GM19395 (cell line): ENCODE measurements at regions not wholly inside any gene's neighbourhood (a gene's known extent, or its start where the extent isn't known, plus 50 kb on each side); places are given as distances from the start of the nearest gene placed in this dataset.
"Not testable (repeated sequence)": the region's sequence is repeated elsewhere in the genome, so short reads cannot be mapped to it uniquely, and the experiment has no call there.

ENCODE experiments used
- ATAC-seq: cut with Tn5 transposase; IDR thresholded peaks from one replicate; pipeline ENCODE4 v1.9.1; 2021; ENCODE audit warnings: mild to moderate bottlenecking, moderate library complexity; ENCODE audit not compliant: unreplicated experiment

DNA sequence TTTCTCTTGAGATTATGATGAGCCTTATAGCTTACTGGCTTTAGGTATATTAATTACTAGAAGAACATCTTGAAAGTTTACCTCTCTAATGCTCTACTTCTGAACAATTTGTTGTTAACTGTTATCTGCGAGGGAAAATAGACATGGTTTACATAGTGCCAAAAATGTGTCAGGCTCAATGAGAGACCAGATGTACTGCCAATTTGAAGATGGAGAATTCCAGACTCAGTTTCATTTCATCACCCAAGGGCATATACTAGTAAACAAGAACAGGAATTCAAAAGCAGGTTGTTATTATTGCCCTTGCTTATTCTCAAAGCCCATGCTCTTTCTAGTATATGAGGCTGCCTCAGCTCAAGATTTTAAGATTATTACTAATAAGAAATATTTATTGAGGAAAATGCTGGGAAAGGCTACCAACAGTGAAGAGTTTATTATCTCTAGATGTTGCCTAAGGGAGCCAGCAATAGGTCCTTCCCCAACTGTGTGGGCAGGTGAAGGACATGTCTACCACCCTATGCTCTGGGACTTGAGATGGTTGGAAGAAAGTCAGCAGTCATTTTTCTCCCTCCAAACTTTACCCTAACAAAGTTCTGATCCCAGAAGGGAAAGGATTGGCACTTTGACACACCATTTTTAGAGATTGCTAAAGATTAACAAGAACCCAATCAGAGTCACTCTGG, 792.7 kb downstream of the METTL4 start:
- ATAC-seq: no peak

DNA sequence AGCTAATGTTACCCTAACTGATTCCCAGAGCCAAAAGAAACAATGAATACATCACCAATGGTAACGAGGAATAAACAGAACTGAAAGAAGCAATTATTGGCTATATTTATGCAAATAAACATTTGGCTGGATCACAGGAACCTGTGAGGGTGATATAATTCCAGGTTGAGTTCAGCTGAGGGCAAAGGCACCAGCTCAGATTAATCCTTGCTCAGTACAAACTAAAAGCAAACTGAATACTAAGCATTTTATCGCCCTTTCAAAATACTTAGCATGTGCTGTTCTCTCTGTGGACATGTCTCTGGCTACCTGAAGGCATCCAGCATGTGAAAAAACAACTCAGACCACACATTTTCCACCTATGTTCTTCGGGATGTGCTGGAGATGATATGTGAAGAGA, 791.7 kb downstream of the METTL4 start:
- ATAC-seq: no peak

DNA sequence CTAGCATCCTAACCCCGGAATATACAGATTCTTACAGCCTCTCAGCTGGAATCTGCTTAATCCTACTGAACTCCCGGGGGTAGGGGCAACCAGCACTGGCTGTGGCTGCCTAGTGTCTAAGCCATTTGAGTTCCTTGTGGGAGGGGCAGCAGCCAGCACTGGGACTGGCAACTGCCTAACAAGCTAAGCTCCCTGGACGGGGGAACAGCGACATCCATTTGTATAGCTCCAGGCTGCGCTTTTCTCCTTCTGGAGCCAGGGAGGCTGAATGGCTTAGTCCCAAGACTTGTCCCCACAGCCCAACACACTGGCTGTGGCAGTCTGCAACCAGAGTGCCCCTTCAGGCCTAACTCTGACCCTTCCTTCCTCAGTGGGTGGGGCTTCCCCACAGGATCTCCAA, 787.2 kb downstream of the METTL4 start:
- no peak for ATAC-seq

DNA sequence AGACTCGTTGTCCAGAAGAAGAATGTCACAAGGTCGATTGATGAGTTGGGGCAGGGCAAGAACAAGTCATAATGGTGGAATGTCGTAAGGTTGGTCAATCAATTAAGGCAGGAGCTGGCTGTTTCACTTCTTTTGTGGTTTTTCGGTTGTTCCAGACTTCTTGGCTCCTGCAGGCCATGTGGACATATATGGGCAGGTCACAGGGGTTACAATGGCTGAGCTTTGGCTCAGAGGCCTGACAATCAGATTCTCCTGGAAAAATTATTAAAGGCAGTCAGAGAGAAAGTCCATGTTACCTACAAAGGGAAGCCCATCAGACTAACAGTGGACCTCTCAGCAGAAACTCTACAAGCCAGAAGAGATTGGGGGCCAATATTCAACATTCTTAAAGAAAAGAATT, 785.3 kb downstream of the METTL4 start:
- ATAC-seq: not testable (repeated sequence)

DNA sequence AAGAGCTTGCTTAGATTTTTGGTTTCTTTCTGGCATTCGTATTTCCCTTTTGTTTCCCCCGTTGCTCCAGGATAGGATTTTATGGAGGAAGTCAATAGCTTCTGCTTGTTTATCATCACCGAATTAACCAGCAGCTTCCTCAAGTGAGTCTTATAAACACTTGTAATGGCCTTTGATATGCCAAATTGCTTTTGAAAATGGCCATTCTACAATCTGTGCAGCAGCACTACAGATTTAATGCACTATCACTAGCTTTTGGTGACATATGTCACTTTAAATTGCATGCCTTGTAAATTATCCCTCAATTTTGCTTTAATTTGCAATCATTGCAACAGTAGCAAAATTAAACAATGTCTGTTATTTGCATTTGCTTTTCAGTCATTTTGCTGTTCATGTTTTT, 774.7 kb downstream of the METTL4 start:
- no peak for ATAC-seq

DNA sequence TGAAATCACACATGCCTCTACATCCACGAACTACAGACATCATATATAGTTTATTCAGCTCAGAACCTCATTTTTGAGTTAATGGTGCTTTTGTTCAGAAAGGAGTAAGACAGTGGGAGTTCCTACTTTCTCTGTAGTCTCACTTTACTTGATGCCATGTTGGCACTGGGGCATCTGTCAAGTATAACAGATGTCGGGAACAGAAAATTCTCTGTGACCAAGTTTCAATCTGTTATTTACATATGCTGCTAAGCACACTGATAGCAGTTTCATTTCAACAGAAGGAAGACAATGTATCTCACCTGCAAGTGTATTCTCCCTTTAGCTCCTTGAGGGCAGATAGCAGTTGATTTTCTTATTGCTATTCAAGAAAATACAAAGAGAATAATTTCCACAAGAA, 774.1 kb downstream of the METTL4 start:
- no peak for ATAC-seq

DNA sequence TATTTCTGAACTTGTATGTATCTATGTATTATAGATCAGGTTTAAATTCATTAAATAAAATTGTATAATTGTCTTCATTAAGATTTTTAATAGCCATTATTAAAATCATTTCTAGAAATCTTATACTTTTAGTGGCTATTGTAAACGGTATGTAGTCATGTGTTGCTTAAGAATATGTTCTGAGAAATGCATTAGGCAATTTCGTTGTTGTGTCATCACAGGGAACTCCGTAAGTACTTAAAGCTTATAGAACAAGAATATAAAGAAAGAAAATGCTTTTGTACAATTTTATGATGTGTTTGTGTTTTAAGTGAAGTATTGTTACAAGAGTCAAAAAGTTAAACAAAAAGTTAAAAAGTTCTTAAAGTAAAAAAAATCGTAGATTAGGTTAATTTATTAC, 765.8 kb downstream of the METTL4 start:
- no peak for ATAC-seq

DNA sequence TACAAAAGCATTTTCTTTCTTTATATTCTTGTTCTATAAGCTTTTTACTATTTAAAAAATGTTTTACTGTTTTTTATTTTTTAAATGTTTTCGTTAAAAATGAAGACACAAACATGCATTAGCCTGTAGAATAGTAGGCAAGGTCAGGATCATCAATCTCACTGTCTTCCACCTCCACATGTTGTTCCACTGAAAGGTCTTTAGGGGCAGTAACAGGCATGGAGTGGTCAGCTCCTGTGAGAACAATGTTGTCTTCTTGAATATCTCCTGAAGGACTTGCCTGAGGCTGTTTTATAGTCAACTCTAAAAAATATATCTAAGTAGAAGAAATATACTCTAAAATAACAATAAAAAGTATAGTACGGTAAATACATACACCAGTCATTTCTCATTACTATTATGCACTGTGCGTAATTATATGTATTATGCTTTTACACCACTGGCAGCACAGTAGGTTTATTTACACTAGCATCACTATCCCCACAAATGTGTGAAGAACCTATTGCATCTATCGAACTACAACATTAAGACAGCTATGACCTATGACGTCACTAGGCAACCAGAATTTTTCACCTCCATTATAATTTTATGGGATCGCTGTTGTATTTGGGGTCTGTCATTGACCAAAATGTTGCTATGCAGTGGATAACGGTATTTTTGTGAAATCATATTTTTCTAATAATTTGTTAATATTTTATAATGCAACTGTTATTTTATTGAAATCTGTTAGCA, 764.3 kb downstream of the METTL4 start:
- no peak for ATAC-seq

DNA sequence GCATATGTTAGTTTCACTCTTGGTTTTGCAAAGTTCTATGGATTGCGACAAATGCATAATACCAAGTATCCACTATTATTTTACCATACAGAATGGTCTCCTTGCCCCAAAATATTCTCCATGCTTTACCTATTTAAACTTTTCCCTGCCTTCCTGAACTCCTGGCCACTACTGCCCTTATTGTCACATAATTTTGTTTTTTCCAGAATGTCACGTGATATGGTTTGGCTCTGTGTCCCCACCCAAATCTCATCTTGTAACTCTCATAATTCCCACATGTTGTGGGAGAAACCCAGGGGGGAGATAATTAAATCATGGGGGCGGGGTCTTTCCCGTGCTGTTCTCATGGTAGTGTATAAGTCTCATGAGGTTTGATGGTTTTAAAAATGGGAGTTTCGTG, 760.0 kb downstream of the METTL4 start:
- ATAC-seq: no peak

DNA sequence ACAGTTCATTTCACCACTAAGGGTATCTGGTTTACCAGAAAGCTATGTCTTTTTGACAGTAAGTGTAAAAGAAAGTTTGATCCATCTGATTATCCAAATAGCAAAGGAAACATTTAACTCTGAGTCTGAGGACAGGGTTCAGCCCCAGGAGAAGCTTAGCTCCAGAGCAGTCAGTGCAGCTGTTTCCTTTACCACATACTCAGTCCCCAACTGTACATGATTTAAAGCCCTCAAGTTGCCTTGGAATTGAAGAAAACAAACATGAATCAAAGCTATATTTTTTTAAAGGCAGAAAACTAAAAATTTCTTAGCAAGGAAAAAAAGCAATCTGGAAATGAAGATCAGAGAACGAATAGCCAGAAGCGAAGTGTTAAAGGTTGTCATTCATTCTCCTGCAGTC, 746.0 kb downstream of the METTL4 start:
- ATAC-seq: no peak

DNA sequence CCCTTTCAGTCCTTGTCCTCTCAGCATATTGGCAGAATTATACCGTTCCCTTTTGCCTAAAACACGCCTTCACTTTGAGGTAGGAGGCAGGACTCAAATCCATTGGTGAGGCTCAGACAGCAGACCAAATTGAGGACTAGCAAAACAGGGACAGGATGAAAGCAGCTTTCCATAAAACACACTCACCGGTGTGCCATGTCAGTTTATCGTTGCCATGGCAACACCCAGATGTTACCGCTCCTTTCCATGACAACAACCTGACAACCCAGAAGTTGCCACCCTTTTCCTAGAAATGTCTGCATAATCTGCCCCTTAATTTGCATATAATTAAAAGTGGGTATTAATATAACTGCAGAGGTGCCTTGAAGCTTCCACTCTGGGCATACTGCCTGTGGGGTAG, 730.4 kb downstream of the METTL4 start:
- ATAC-seq: no peak

DNA sequence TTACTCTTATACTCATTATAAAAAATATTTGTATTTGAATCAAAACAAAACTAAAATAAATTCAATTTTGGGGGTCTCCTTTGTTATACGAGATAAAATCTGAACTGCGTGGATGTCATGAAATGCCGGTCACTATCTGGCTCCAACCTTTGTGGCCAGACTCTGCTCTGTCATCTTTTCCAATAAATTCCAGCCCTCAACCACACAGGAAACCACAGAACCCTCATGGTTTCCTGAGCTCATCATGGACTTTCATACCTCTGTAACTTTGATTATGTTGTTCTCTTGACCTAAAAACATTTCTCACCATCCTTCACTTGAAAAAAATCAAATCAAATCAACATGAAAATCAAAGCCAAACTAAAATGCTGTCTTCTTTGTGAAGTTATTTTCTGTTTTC, 724.7 kb downstream of the METTL4 start:
- ATAC-seq: no peak

DNA sequence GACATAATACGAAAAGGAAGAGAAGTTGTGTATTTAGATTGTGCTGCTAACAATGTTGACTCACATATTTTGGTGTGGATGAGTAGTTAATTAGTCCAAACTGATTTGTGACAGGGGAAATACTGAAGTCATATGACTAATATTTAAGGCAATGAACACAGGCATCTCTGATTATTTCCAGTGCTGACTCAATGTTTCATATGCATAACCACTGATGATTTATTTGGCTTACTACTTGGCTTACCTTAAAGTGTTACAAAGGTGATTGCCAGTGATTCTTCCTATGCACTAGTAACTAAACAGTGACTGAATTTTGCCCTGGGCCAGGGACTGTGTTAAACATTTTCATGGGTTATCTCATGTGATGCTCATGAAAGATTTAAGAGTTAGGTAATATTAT, 722.6 kb downstream of the METTL4 start:
- ATAC-seq: no peak

DNA sequence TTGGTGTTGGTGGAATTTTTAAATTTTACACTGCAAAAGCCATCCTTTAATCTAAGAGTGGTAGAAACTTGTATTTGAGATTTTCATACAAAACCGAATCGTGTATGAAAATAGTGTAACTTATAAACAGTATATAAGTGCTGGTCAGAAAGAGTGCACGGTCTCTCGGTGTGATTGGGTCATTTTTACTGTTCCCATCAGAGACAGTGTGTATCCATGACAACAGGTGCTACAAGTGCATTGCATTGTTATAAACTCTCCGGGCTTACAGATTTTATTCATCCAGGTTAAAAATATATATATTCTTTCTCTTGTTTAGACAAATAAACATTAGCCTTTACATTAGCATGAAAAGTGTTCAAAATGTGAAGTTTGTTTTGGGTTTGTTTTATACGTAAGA, 721.9 kb downstream of the METTL4 start:
- ATAC-seq: no peak

DNA sequence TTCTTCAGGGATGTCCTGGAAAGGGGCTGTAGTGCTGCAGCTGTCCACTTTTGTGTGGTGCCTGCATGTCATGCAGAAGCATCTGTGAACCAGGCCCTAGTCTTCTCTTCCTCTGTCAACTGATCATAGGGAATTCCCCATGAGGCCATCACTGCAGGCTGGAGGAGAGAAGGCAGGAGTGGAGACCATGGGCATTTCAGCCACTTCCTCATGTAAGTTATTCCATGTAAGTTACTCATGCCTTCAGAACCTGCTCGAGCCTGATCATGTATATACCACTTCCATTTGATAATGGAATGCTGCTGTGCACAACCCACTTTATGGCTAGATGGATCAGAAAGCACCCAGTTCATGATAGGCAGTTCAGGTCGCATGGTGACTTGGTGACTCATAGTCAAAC, 714.0 kb downstream of the METTL4 start:
- not testable (repeated sequence) for ATAC-seq

DNA sequence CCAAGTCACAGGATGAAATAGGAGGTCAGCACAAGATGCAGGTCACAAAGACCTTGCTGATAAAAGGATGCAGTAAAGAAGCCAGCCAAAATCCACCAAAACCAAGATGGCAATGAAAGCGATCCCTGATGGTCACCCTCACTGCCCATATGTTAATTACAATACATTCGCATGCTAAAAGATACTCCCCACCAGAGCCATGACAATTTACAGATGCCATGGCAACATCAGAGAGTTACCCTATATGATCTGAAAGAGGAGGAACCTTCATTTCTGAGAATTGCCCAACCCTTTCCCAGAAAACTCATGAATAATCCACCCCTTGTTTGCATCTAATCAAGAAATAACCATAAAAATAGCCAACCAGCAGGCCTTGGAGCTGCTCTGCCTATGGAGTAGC, 709.8 kb downstream of the METTL4 start:
- ATAC-seq: no peak

DNA sequence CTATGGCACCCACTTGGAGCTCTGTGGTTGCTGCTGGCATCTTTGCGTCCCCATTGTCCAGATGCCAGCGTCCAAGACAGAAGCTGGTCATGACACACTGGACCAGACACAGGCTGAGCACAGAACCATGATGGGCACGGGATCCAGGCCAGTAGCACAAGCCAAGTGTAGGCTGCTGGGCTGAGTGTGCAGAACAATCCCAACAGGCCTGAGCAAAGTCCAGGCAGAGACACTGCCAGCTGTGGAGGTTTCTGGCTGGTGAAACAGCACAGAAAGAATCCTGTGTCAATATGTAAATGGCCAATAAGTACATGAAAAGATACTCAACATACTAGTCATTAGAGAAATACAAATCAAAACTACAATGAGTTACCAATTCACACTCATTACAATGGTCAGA, 705.4 kb downstream of the METTL4 start:
- no peak for ATAC-seq

DNA sequence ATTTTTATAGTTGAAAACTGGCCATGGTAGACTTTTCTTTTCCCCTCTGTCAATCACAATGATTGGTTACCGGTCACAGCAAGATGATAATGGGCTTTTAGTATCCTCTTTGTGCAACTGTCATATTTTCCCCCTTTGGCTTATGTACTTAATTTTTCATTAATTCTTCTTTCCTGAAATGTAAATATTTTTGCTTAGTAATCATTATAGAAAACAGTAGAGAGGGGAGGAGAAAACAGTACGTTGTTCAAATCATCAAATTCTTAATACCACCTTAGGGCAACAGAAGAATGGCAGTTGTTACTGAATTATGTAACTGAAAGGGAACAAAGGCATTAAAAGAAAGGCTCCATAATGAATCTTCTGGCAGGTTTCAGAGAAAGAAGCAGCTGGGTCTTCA, 699.0 kb downstream of the METTL4 start:
- no peak for ATAC-seq

DNA sequence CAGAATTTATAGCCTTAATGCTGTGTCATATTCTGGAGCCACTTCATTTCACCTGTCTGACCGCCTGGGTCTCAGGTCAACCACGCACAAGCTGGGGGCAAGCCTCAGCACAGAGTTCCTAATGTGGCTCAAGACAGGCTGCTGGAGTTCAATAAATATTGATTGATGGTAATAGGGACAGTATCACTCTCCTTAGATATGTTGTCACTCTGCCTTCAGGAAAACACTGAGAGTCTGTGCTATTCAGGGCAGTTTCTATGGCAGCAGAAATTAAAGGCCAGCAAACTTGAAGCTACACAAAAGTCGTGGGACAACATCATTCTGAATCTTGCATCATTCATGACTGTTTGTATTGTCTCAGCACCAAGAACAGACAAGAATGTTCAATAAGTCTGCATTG, 696.1 kb downstream of the METTL4 start:
- no peak for ATAC-seq

DNA sequence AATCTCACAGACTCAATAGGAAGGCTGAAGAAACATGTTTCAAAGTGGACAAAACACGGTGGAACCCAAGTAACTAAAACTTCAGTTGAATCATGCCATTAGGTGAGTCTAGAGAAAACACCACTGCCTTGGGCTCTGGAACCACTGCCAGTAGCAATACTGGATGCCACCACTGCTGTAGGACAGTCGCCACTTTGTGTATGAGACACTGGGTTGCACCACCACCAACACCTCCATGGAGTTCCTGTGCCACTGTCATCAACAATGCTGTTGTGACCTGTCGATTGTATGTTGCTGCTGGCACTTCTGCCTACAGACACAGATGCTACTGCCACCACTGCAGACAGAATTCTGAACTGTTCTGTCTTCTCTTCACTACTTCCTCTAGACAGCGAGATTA, 686.7 kb downstream of the METTL4 start:
- ATAC-seq: no peak

DNA sequence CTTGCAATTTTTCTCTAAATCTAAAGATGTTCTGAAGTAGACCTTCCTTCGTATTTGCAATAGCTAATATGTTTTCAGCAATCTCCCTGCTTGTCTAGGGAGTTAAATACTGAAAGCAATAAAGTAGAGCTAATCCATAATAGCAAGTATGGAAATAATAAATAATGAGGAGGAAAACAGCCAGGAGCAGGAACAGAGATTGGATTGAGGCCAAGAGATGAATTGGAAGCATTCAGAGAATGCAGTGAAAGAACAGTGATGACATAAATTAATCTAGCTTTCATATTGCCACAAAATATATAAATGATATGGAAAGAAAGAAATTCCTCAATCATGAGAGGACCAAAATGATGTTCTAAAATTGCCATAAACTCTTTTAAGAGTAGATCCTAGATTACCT, 679.7 kb downstream of the METTL4 start:
- ATAC-seq: no peak

DNA sequence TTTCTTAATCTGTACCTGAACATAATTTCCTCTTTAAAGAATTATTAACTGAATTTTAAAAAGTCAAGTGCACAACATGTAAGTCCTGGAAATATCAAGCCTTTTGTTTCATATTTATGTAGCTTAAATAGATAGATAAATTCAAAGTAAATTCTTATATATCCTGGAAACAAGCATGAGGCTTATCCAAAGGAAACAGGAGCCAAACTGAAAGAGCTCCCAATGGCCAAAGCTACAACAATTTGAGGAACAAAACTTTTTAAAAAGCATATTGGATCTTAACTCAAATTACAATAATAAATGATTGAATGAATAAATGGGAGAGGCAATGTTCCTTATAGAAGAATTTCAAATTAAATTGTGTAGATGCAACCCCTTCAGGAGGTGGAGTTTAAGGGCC, 679.1 kb downstream of the METTL4 start:
- ATAC-seq: no peak
